Nephron progenitor cell (in vitro differentiated cells): ENCODE measurements at regions not wholly inside any gene's neighbourhood (a gene's known extent, or its start where the extent isn't known, plus 50 kb on each side); places are given as distances from the start of the nearest gene placed in this dataset.

Source experiments
- DNase-seq: peaks from one replicate; pipeline ENCODE4 v3.0.0; 2021
- H3K27ac Mint-ChIP-seq: 2 replicates; pipeline ENCODE4 v1.8.0; 2021; ENCODE audit warnings: mild to moderate bottlenecking, moderate library complexity, mixed read lengths
- H3K27me3 Mint-ChIP-seq: 2 replicates; pipeline ENCODE4 v1.8.0; 2021; ENCODE audit warnings: mild to moderate bottlenecking, low read depth, mixed read lengths; ENCODE audit not compliant: poor library complexity
- H3K36me3 Mint-ChIP-seq: 2 replicates; pipeline ENCODE4 v1.8.0; 2021; ENCODE audit warnings: low read depth, mixed read lengths
- H3K4me1 Mint-ChIP-seq: 2 replicates; pipeline ENCODE4 v1.8.0; 2021; ENCODE audit warnings: mixed read lengths
- H3K4me3 Mint-ChIP-seq: 2 replicates; pipeline ENCODE4 v1.8.0; 2021; ENCODE audit warnings: mild to moderate bottlenecking, moderate library complexity, mixed read lengths
- H3K9me3 Mint-ChIP-seq: 2 replicates; pipeline ENCODE4 v1.8.0; 2021; ENCODE audit warnings: mild to moderate bottlenecking, moderate library complexity, mixed read lengths
- TF ChIP-seq, protein P1 (sequence below): fragments of 200-600 bp; sonication (generic); IDR thresholded peaks from 2 replicates; pipeline ENCODE4 v1.5.0; 2021; ENCODE audit warnings: antibody characterized with exemption

- TF ChIP-seq, protein P1, sequence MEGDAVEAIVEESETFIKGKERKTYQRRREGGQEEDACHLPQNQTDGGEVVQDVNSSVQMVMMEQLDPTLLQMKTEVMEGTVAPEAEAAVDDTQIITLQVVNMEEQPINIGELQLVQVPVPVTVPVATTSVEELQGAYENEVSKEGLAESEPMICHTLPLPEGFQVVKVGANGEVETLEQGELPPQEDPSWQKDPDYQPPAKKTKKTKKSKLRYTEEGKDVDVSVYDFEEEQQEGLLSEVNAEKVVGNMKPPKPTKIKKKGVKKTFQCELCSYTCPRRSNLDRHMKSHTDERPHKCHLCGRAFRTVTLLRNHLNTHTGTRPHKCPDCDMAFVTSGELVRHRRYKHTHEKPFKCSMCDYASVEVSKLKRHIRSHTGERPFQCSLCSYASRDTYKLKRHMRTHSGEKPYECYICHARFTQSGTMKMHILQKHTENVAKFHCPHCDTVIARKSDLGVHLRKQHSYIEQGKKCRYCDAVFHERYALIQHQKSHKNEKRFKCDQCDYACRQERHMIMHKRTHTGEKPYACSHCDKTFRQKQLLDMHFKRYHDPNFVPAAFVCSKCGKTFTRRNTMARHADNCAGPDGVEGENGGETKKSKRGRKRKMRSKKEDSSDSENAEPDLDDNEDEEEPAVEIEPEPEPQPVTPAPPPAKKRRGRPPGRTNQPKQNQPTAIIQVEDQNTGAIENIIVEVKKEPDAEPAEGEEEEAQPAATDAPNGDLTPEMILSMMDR, result no peak
- peaks cover 26% of the 10 kb centered on the region for H3K27me3 Mint-ChIP-seq
- H3K4me3 Mint-ChIP-seq, result no peak overlapping the region
- H3K36me3 Mint-ChIP-seq, result no peaks in the 10 kb centered on the region
- H3K9me3 Mint-ChIP-seq, result peaks cover 28% of the 10 kb centered on the region
- peaks cover 41% of the 10 kb centered on the region for H3K4me1 Mint-ChIP-seq
- DNase-seq, result no peak
- H3K27ac Mint-ChIP-seq, result no peak overlapping the region
These were observed 88.0 kb downstream of the SIK1 start for GRCh38 chr21:43338951-43339350.

DNA sequence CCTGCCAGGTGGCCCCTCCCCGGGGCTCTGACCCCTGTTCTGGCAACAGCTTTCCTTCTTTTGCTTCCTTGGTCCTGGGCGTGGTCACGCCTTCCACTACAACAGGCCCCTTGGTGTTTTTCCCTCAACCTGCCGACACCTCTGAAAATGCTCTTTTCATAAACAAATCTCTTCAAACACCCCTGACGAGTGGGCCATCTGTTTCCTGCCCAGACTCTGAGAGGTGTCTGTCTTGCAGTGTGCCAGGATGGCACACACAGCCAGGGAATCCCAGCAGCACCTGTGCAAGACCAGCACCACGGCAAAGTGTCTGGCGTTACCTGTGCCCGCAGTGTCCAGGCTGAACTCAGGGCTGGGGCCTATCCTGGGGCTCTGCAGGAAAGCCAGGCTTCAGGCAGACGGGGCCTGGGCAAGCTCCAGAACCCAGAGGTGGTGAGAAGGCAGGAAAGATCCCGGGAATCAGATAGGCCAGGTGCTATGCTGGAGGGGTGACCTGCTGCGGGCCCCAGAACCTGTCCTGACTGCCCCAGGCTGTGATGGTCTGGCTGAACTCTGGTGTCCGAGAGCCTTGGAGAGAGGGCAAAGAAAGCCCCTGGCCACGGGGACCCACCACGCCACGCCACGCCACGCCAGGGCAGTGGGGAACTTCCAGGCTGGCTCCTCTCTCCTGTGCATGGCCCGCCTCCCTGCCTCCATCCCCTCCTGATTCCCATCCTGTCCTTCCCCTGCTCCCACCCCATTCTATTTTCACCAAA is 88.9 kb downstream of the SIK1 start:
- Mint-ChIP-seq H3K4me3 (no peak overlapping the region), H3K36me3 (no peaks in the 10 kb centered on the region), H3K27me3 (peaks cover 31% of the 10 kb centered on the region), H3K4me1 (peaks cover 44% of the 10 kb centered on the region), H3K9me3 (peaks cover 28% of the 10 kb centered on the region), H3K27ac (no peak overlapping the region)
- TF ChIP-seq, protein P1, result no peak
- DNase-seq, result no peak

DNA sequence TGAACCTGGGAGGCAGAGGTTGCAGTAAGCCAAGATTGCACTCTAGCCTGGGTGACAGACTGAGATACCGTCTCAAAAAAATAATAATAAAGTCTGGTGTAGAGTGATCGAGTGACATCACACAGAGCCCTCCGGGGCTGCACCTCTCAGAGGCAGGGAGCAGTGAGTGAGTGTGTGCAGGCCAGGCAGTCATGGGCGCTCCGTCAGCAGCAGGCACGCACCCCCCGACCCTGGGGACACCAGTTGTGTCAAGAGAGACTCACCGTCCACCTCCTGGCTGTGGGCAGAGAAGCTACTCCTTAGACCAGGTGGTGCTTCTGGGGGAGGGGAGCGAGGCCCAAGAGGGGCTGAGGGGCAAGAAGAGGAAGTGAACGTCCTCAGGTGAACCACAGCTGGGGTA is 91.8 kb downstream of the SIK1 start:
- Mint-ChIP-seq H3K4me3 (no peak overlapping the region), H3K27ac (no peak overlapping the region), H3K27me3 (peaks cover 21% of the 10 kb centered on the region), H3K9me3 (peaks cover 28% of the 10 kb centered on the region), H3K36me3 (no peaks in the 10 kb centered on the region), H3K4me1 (peaks cover 37% of the 10 kb centered on the region)
- no peak for DNase-seq
- TF ChIP-seq, protein P1, result no peak

- TF ChIP-seq, protein P1, result no peak
- Mint-ChIP-seq H3K4me1 (peaks cover 37% of the 10 kb centered on the region), H3K27me3 (peaks cover 19% of the 10 kb centered on the region), H3K4me3 (no peak overlapping the region), H3K27ac (no peak overlapping the region), H3K9me3 (peaks cover 28% of the 10 kb centered on the region), H3K36me3 (no peaks in the 10 kb centered on the region)
- DNase-seq, result no peak
These were observed 92.5 kb downstream of the SIK1 start for GRCh38 chr21:43334214-43334958.

DNA sequence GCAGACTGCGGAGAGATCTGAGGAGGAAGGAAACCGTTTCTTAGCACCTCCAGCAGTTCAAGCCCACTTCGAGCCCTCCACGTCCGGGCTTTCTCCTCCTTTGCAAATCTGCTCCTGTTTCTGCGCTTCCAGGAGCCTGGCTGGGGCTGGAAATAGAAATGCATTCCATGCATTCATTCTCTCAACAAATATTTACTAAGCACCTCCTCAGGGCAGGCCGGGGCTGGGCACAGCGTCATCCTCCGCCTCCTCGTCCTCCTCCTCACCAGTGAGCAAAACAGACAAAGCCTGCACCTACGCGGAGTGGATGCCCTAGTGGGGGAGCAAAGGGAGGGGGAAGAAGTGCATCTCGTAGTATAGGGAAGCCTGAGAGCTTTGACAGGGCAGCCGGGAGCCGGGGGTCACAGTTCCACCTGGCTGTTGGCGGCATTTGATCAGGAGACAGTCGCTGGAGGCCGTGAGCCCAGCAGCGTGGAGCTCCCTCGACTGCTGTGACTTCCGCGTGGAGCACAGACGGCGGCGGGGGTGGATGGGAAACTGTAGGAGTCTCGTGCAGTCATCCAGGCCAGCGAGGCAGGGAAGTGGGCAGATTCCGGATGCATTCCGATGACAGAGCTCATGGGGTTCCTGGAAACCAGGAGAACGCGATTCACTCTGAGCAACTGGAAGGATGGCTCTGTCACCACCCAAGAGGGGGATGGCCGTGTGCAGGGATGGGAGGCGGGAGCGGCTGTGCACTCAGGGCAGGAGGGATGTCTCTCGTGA is 93.5 kb downstream of the SIK1 start:
- Mint-ChIP-seq H3K36me3 (no peaks in the 10 kb centered on the region), H3K27ac (peak overlapping the region; percentile 91), H3K4me3 (no peak overlapping the region), H3K4me1 (peaks cover 40% of the 10 kb centered on the region), H3K27me3 (peaks cover 19% of the 10 kb centered on the region), H3K9me3 (peaks cover 28% of the 10 kb centered on the region)
- peak; percentile 30 for DNase-seq
- TF ChIP-seq, protein P1, result no peak
